GM12878 (cell line): ENCODE measurements at regions not wholly inside any gene's neighbourhood (a gene's known extent, or its start where the extent isn't known, plus 50 kb on each side); places are given as distances from the start of the nearest gene placed in this dataset.

ENCODE experiments used
- ATAC-seq: fragments of 200-7000 bp; cut with Tn5 transposase; 3 replicates; pipeline ENCODE4 v1.9.1; 2020; ENCODE audit warnings: mild to moderate bottlenecking, moderate library complexity
- BruUV-seq: library from RNA; stranded (reverse); fragments of 400-500 nt; replicated peaks from 2 replicates; lab custom pipeline; 2021; lab: Mats Ljungman, UMichigan
- CTCF ChIA-PET: fragments of 300-600 bp; sonication (Branson Sonifier 250); formaldehyde crosslinking; extraction: SDS; loops from one replicate; lab custom pipeline; 2021; ENCODE audit warnings: inconsistent platforms; lab: Yijun Ruan, JAX
- POLR2A ChIA-PET: fragments of 350-600 bp; formaldehyde crosslinking; extraction: SDS; loops from one replicate; lab custom pipeline; 2021; ENCODE audit warnings: inconsistent platforms; lab: Charles Lee
- RAD21 ChIA-PET: fragments of 300-600 bp; sonication (Branson Sonifier 250); formaldehyde crosslinking; loops from one replicate; lab custom pipeline; 2023; ENCODE audit warnings: antibody characterized with exemption; ENCODE audit not compliant: unreplicated experiment; lab: Charles Lee
- SMC1A ChIA-PET: fragments of 300-600 bp; sonication (Branson Sonifier 250); formaldehyde crosslinking; loops from one replicate; lab custom pipeline; 2023; ENCODE audit not compliant: unreplicated experiment, uncharacterized antibody; lab: Charles Lee
- DNase-seq: peaks from one replicate; pipeline ENCODE4 v3.0.0-alpha.2; 2011; ENCODE audit warnings: low read depth, low spot score
- FAIRE-seq: peaks from 3 replicates; lab custom pipeline; 2011; peaks lifted over from hg19 to GRCh38; lab: Jason Lieb, UNC
- H2AFZ ChIP-seq: 2 replicates; pipeline ENCODE4 v1.6.0; 2011; ENCODE audit warnings: low read depth, low read length, control low read depth; ENCODE audit not compliant: control insufficient read depth
- H3K27ac ChIP-seq: 2 replicates; pipeline ENCODE4 v1.5.1; 2011; ENCODE audit warnings: control low read depth; ENCODE audit not compliant: control insufficient read depth, insufficient read depth
- H3K27me3 ChIP-seq, 2 experiments: replicated peaks in 1 of 2; 2 replicates each; pipeline versions ENCODE4 v1.6.0 to v1.6.1; 2011; ENCODE audit warnings: low read length in 1 of 2; ENCODE audit not compliant: control insufficient read depth in 2 of 2, insufficient read depth in 2 of 2
- H3K36me3 ChIP-seq, 2 experiments: 2 replicates each; pipeline ENCODE4 v1.5.1; 2011; ENCODE audit warnings: low read length in 1 of 2; ENCODE audit not compliant: control insufficient read depth in 2 of 2, insufficient read depth in 2 of 2
- H3K4me1 ChIP-seq: 2 replicates; pipeline ENCODE4 v1.6.1; 2011; ENCODE audit warnings: mild to moderate bottlenecking, low read length, moderate library complexity, mixed read lengths; ENCODE audit not compliant: control insufficient read depth, insufficient read depth
- H3K4me2 ChIP-seq: 2 replicates; pipeline ENCODE4 v1.6.0; 2011; ENCODE audit warnings: control low read depth; ENCODE audit not compliant: control insufficient read depth, insufficient read depth
- H3K4me3 ChIP-seq: fragments of 200-600 bp; sonication (generic); 2 replicates; pipeline ENCODE4 v1.5.1; 2016
- H3K79me2 ChIP-seq: 2 replicates; pipeline ENCODE4 v1.6.0; 2011; ENCODE audit warnings: low read length; ENCODE audit not compliant: control insufficient read depth, insufficient read depth
- H3K9ac ChIP-seq: 2 replicates; pipeline ENCODE4 v1.8.0; 2011; ENCODE audit warnings: low read length, control low read depth, mixed read lengths; ENCODE audit not compliant: control insufficient read depth, insufficient read depth
- H3K9me3 ChIP-seq: replicated peaks from 3 replicates; pipeline ENCODE4 v1.5.1; 2011; ENCODE audit warnings: mild to moderate bottlenecking, low read length; ENCODE audit not compliant: control insufficient read depth, insufficient read depth
- H4K20me1 ChIP-seq: 2 replicates; pipeline ENCODE4 v1.6.0; 2011; ENCODE audit not compliant: control insufficient read depth, insufficient read depth
- BHLHE40 ChIP-seq, 2 experiments: fragments of 450-650 bp in 1 of 2; IDR thresholded peaks; 2 replicates each; pipeline ENCODE4 v1.6.1; 2011 to 2017; ENCODE audit warnings: low read depth in 2 of 2, borderline replicate concordance in 1 of 2, improper control_type of control experiment in 1 of 2, low read length in 1 of 2, mild to moderate bottlenecking in 1 of 2
- ZNF207 ChIP-seq: fragments of 450-650 bp; IDR thresholded peaks from 2 replicates; pipeline ENCODE4 v1.6.1; 2014; ENCODE audit warnings: antibody characterized with exemption, mild to moderate bottlenecking, borderline replicate concordance
- WGBS: methylation state at CpG from one replicate; pipeline ENCODE4 v1.1.6; 2016; ENCODE audit warnings: low lambda C conversion rate; ENCODE audit not compliant: insufficient replicate concordance, insufficient coverage; ENCODE audit errors: missing lambda C conversion rate; 5-methylcytosine and 5-hydroxymethylcytosine counted together
- in situ Hi-C: fragments of 300-500 bp; cut with MboI; formaldehyde crosslinking; loops from 9 replicates; pipeline ENCODE4 v1.14.3; 2018; ENCODE audit warnings: mixed read lengths
- intact Hi-C: fragments of 100-400 bp; cut with micrococcal nuclease; formaldehyde crosslinking; loops from one replicate; pipeline ENCODE4 v1.14.2; 2022; ENCODE audit not compliant: unreplicated experiment
- TF ChIP-seq, protein P1 (sequence below): IDR thresholded peaks from 2 replicates; pipeline ENCODE4 v1.6.1; 2011; ENCODE audit warnings: borderline replicate concordance, low read depth, mild to moderate bottlenecking, moderate library complexity, mixed read lengths, low read length; ENCODE audit not compliant: insufficient read depth; ENCODE audit errors: extremely low read length

DNA sequence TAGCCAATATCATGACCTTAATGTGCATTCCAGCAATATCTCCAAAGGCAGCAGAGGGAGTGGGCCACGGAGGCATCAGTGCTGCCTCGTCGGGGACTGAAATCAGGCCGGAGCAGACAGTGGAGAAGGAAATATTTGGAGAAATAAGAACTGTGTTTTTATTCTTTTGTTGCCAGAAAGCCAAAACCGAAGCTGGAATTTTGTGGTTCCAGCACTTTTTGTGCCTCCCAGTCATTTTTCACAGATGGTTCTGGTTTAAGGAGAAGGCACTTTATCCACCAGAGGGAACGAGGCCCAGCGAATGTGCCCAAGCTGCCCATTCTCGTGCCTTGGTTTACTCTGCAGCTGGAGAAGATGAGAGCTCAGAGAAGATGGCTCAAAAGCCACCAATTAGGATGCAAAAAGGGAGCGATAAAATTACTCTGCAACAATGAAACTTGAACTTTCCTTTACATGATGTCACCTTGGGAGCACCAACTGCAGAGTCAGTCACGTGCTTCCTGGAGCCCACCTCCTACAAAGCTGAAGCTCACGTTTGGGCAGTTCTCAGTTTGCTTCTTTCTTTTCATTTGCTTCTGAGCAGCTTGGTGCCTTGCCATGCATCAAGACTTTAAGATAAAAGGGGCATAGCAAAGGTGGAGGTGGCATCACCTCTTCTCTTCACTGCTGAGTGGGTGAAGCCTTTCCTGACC lies 288.7 kb downstream of the LPIN1 start:
- ATAC-seq (no peak), FAIRE-seq (no peak), DNase-seq (no peak)
- H3K27ac ChIP-seq: no peak overlapping the region
- BruUV-seq: no TSS peak
- POLR2A ChIA-PET: interaction anchor here (0.6 to 3.3 kb wide), 4 partner anchors 10 to 144 kb away, joined by 3 to 21 read pairs (median 4); no protein-coding TSS in a partner anchor
- no peaks in the 10 kb centered on the region for H3K27me3 ChIP-seq
- peaks cover 44% of the 10 kb centered on the region for H3K4me1 ChIP-seq
- peaks cover 3% of the 10 kb centered on the region; the same call in 2 of the 3 replicates for H3K9me3 ChIP-seq
- CTCF ChIA-PET: interaction anchor here (0.9 to 4.2 kb wide), 8 partner anchors 9 to 681 kb away, joined by 3 to 47 read pairs (median 4); no protein-coding TSS in a partner anchor
- H3K79me2 ChIP-seq: no peaks in the 10 kb centered on the region
- no peaks in the 10 kb centered on the region for H4K20me1 ChIP-seq
- RAD21 ChIA-PET: interaction anchor here (0.7 to 6.6 kb wide), 9 partner anchors 9 to 204 kb away, joined by 3 to 79 read pairs (median 8); no protein-coding TSS in a partner anchor
- no peak overlapping the region for H3K4me3 ChIP-seq
- intact Hi-C loops (no loop called here), in situ Hi-C loops (no loop called here)
- H3K4me2 ChIP-seq: no peak overlapping the region
- TF ChIP-seq ZNF207 (no peak), BHLHE40 (IDR thresholded peaks at IDR 0.05; ENCODE audit: borderline replicate concordance in 1 of 2, low read depth in 2 of 2, low read length in 1 of 2) (peak in 1 of 2 experiments; percentile 26; a peak in 1 of 4 replicates)
- TF ChIP-seq, protein P1, sequence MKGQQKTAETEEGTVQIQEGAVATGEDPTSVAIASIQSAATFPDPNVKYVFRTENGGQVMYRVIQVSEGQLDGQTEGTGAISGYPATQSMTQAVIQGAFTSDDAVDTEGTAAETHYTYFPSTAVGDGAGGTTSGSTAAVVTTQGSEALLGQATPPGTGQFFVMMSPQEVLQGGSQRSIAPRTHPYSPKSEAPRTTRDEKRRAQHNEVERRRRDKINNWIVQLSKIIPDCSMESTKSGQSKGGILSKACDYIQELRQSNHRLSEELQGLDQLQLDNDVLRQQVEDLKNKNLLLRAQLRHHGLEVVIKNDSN: peak; percentile 36
- H3K36me3 ChIP-seq: peaks cover 0 to 2% of the 10 kb centered on the region in 2 experiments; a peak in 1 of 4 replicates
- H2AFZ ChIP-seq: no peak overlapping the region
- 77% methylated on average over 11 of the region's 11 CpGs for WGBS
- SMC1A ChIA-PET: interaction anchor here (0.6 to 5.7 kb wide), 20 partner anchors 9 to 466 kb away, joined by 3 to 92 read pairs (median 4); no protein-coding TSS in a partner anchor
- no peak overlapping the region for H3K9ac ChIP-seq
